GM19455 (cell line): ENCODE measurements at regions not wholly inside any gene's neighbourhood (a gene's known extent, or its start where the extent isn't known, plus 50 kb on each side); places are given as distances from the start of the nearest gene placed in this dataset.
"Not testable (repeated sequence)": the region's sequence is repeated elsewhere in the genome, so short reads cannot be mapped to it uniquely, and the experiment has no call there.

ENCODE experiments used
- ATAC-seq: cut with Tn5 transposase; IDR thresholded peaks from one replicate; pipeline ENCODE4 v1.9.1; 2021; ENCODE audit not compliant: unreplicated experiment

DNA sequence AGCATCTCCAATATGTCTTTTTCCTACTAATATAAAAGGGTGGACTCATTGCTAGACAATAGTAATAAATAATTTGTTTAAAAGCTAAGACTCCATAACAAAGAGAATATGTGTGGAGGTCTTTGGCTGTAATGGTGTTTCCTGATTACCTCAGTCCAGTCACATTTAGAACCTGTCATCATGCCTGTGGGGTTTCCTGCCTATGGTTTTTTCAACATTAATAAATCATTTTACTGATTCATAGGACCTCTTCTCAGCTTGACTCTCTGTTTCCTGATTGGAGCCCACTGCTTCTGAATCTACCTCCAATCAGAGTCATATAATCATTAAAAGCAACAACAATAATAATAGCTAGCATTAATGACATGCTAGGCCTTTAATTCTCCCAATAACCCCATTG lies 52.4 kb upstream of the GNAI1 start:
- no peak for ATAC-seq

DNA sequence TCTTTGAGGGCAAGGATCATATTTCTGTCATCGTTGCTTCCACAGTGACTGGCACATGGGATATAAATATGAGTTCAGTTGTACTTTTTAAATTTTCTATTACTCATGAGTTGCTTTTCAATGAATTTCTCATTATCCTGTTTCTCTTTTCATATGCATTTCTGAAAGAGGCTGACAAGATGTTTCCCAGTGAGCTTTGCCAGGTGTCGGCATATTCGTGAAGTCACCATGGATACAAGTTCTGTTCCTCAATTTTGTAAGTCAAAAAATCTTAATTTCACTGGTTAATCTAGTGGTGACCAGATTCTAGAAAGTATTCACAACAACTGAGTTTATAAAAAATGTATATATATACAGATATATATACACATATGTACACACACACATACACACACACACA lies 55.7 kb upstream of the GNAI1 start:
- no peak for ATAC-seq

DNA sequence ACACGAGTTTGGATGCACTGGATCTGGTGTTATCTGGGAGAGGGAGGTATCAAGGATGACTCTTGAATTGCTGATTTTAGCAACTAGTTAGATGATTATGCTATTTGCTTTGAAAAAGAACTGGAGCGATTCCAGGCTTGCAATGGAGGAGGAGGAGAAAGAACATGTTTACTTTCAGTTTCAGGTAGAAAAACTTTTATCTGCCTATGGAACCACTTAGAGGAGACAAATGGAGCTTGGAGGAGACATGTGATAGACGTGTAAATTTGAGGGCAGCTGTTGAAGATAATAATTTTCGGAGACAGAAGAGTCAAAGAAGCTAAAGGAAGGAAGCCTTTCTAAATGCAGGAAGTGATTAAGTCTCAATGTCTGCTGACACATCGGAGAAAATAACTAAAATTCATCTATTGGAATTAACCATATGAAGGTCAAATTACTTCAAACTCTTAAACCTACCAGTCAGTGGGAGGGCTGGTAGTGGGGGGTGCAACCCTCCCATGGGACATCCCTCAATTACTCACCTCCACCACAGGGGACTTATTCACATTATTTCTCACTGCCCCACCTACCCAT lies 56.4 kb upstream of the GNAI1 start:
- ATAC-seq: no peak

DNA sequence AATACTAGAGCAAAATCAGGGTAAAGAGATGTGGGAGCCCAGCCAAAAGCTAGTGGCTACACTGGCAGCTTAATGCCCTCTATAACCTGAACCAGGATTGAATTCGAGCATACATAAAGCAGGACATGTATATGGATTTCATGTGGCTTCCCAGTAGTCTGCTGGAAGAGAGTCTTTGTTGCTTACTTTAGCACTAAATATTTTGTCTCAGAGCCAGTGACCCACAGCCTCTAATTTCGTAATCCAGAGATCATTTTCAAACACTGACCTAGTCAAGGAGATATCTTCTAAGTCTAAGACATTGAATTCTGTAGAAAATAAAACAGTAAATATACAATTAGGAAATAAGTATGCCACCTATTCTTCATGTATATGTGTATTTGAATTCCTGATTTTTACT lies 64.2 kb upstream of the GNAI1 start:
- ATAC-seq: no peak

DNA sequence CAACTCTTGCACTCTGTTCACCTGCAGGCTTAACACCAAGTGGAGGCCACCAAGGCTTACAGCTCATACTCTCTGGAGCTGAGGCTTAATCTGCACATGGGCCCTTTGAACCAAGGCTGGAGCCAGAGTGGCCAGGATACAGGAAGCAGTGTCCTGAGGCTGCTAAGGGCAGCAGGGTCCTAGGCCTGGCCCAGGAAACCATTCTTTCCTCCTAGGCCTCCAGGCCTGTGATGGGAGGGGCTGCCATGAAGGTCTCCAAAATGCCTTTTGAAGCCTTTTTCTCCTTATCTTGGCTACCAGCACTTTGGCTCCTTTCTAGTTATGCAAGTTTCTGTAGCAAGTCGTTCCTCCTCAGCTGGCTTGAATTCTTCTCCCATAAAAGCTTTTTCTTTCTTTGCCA lies 68.0 kb upstream of the GNAI1 start:
- no peak for ATAC-seq

DNA sequence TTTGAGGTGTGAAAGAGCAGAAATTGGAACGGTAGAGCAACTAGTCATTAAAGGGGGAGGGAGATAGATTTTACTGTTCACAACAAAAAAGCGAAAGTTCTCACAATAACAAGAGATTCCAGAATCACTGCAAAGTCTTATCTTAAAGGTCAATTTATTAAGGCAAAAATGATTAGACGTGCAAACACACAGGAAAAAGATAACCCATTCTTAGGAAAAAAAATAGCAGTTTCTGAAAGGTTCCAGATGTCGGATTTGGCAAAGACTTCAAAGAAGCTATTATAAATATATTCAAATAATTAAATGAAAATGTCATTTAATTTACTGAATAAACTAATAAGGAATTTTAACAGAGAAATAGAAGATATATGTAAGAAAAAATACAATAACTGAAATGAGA lies 70.8 kb upstream of the GNAI1 start:
- no peak for ATAC-seq

DNA sequence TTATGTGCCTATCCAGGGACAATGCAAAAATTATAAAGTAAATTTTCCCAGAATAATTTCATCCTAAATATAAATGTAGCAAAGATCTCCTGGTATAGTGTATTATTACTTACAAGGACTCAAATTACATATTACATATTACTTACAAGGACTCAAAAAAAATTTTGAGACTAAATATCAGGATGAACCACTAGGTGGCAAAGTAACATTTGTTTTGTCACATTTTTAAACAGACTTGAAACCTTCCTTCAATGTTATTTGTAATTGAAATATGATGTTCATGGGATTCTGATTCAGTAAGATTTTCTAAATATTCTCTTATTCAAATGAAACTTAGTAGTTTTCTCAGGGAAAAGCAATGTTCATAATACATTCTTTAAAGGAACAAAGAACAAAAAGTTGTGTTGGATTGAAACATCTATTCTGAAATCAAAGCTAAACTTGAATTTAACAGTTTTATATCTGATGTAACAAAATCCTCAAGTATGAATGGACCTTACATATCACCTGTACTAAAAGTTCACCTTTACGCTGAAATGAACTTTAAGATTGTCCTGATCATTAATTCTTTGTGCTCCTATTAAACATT lies 74.3 kb upstream of the GNAI1 start:
- ATAC-seq: no peak

DNA sequence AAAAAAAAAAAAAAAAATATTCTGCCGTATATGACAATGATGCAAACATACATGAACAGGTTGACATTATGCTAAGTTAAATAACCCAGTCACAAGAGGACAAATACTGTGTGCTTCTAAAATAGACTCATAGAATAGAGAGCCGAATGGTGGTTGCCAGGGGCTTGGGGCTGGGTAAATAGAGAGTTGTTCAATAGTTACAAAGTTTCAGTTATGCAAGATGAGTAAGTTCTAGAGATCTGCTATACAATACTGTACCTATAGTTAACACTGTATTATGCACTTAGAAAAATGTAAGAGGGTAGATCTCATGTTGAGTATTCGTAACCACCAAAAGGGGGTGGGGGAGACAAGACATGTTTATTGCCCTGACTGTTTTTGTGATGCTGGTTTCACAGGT lies 77.1 kb upstream of the GNAI1 start:
- ATAC-seq: no peak

DNA sequence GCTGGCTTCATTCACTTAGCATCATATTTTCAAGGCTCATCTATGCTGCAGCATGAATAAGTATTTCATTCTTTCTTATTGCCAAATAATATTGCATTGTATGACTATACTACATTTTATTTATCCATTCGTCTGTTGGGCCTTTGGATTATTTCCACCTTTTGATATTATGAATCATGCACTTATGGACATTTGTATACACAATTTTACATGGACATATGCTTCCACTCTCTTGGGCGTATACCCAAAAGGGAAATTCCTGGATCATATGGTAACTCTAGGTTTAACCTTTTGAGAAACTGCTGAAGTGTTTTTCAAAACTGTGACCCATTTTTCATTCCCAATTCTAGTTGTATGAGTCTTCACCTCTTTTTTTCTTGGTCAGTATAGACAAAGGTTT lies 80.3 kb upstream of the GNAI1 start:
- no peak for ATAC-seq

DNA sequence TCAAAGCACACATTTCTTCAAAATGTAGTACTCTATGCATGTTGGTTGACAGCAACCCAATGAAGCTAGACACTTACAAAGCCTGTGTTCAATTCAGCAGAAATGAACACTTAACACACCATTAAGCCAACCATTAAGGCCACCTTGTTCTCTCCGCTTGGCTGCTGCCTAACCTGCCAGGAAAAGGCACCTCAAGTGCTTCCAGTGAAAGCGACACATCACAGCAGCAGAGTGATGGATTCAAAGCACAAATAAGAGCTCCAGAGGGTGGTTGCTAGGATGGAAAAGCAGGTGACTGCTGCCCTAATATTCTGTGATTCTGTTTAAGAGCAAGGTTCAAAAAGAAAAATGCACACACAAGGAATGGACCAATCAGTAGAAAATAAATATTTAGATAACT lies 81.5 kb upstream of the GNAI1 start:
- no peak for ATAC-seq

DNA sequence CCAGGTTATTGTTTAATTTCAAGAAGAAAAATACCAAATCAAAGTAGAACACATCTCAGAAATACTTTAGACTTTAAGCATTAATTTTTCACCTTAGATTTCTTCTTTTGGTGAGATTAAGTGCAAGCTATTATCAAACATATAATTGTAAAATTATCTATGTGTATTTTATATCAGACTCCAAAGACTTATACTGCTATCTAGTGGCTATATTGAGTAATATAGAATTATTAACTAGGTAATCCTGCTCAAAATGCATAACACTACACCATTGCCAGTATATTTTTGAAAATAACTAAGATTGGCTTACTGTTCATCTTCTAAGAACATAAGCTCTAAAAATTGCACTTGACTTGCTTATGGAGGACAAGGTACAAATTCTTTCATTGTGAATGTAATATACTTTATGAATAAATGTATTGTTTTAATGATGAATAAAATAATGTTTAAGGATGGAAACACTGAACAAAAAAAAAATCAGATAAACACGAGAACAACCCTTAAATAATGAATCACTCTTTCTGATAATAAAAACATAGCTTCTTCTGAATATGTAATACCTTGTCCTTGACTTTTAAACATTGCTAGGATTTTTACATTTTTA lies 86.7 kb upstream of the GNAI1 start:
- no peak for ATAC-seq

DNA sequence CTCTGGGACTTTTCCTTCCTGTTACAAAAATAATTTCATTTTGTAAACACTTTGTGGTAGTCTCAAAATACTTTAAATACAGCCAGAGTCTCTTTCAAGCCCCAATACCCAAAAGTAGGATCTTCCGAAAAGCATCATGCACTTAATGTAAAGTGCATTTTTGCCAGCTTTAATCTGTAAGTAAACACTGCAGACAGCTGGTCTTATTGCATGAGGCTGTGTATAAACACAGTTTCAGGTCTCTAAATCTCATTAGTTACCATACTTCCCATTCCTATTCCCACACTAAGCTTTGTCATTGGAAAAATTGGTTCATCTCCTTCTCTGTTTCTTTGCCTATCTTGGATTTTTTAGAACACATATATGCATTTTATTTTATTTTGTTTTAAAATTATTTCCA lies 87.6 kb upstream of the GNAI1 start:
- ATAC-seq: no peak

DNA sequence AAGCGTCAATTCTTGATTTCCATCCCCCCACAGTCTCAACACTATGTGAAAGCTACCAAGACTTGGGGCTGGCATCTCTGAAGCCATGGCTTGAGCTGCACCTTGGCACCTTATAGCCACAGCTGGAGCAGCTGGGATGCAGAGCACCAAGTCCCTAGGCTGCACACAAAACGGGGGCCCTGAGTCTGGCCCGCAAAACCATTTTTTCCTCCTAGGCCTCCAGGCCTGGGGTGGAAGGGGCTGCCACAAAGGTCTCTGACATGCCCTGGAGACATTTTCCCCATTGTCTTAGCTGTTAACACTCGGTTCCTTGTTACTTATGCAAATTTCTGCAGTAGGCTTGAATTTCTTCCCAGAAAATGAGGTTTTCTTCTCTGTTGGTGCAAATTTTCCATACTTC lies 89.8 kb upstream of the GNAI1 start:
- ATAC-seq: no peak

DNA sequence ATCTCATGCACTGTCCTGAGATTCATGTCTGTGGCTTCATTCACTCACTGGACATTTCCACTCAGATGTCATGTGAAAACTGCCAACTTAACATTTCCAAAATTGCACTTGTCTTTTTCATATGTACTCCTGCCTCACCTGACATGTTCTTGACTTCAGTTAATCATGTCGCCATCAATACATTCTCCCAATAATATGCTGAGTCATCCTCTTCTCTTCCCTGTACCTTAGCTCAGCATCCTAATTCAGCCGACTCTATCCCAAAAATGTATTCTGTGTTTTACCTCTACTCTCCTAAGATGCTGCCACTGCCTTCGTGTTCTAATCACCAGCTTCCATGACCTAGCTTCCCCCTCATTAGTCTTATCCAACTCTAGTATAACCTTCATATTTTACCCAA lies 93.9 kb upstream of the GNAI1 start:
- ATAC-seq: no peak

DNA sequence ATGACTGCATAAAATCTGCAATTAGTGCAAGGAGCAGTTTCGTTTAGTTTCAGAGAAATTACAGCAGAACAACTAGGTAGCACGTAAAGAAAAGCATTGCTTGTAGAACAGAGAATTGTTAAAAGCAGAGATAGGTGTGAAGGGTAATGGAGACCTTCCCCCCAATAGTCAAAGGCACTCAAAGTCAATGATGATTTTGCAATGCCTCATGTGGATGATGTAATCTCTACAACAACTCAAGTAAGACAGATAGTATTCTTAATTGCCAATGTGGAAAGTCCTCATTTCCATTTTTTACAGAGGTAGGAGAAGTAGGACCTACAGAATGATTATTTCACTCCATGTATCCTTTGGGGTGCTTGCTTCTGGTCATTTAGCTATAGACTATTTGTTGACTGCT lies 94.3 kb upstream of the GNAI1 start:
- no peak for ATAC-seq

DNA sequence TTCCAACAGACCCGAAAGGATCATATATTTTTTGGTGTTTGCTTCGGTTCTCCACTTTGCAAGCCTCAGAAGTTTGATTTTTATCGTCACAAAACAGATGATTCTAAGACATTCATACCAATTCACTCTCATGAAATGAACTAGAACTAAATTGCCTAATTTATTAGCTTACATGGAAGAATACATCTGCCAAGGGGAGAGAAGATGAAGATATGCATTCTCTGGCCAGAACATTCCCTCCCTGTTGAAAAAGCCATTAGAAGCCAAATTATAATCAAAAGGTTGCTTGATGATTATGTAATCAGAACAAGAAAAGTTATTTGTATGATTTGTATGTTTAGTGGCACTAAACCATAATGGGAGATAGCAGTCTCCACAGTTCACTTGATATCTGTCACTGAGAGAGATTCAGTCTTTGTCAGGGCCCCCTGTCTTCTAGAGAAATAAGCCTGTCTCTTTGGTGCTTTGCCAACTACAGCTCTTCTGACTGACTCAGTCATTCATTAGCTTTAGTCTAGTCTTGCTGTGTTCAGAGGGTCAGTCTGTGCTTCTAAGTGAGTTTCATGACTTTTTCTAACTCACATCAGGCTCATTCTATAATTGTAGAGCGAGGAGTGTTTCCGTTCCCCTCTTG lies 95.3 kb upstream of the GNAI1 start:
- ATAC-seq: no peak

DNA sequence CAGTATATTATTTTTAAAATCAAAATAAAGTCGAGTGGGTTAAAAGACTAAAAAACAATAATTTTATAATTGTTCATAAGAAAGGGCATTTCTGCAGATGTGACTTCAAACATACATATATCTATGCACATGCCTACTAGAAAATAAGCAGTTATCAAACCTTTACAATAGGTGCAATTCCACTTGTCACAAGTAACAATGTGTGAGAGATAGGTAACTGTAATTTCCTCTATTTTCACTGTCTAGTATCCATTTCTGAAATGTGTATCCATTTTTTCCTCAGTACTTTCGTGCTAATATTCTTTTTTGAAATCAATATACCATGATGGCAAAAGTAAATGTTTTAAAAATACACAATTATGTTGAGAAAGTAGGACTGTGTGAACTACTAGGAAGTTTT lies 96.9 kb upstream of the GNAI1 start:
- ATAC-seq: no peak

DNA sequence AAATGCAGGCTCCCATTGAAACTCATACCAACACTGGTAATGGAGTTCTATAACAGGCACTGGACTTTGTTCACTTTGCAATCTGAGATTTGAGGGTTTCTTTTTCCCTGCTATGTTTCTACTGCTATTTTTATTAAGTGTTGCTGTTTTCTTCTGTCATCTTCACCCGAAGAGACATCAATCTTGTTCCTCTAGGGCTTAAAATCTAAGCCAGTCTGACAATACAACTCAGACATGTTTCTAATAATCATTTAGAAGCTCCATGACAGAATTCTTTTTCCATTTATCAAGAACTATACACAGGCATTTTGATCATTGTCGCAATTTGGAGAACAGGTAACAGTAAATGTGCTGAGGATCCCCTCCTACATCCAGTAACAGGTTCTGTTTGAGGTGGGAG lies 98.5 kb upstream of the GNAI1 start:
- ATAC-seq: no peak

DNA sequence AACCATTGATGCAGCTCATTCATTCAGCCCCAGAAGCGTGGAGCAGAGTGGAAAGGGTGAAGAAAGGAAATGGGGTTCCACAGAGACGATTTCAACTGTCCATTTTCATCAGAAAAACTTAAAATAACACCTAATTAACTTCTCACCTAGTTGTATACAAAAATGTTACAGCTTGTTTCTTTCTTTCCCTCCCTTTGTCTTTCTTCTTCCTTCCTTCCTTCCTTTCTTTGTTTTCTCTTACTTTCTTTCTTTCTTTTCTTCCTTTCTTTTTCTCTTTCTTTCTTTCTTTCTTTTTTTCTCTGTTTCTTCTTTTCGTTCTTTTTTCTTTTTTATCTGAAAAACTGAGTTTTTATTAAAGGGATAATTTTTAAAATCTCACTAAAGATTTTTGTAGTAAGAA lies 105.9 kb upstream of the GNAI1 start:
- no peak for ATAC-seq

DNA sequence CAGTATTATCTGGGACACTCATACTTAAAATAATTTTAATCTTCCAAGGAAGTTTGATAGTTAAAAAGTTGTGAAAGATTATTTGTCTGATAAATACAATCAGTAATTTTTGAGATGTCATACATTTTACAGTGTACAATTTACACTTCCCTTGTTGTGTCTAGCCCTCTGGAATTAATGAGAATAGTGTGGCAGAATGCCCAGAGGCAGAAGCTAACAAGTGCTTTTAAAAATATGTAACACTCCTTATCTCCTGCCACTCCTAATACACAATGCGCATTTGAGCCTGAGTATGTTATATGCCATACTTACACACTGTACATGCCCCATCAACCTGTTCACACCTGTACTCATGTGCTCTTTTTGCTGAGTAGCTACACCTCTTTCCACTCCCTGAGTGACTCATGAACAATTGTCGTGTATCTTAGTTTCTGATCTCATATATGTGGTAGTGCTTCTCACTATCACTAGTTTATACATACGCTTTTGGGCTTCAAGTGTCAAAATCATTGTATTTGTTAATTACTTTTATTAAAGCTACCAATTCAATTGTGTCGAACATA lies 106.9 kb upstream of the GNAI1 start:
- no peak for ATAC-seq

DNA sequence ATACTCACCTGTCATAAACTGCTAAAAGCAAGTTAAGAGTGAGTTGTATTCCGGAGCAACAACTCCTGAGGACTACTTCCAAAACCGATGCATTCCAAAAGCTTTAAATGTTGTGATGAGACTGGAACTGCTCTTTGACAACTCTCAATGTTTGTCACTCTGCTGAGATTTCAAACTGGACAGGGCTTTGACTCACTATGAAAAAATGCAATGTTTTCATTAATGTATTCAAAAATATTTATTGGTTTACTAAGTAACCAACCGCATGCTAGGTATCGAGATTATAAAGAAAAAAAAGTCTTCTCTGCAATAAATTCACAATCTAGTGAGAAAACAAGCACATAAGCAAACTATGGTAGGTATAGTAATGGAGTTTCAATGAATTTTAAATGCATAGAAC lies 107.9 kb upstream of the GNAI1 start:
- no peak for ATAC-seq

DNA sequence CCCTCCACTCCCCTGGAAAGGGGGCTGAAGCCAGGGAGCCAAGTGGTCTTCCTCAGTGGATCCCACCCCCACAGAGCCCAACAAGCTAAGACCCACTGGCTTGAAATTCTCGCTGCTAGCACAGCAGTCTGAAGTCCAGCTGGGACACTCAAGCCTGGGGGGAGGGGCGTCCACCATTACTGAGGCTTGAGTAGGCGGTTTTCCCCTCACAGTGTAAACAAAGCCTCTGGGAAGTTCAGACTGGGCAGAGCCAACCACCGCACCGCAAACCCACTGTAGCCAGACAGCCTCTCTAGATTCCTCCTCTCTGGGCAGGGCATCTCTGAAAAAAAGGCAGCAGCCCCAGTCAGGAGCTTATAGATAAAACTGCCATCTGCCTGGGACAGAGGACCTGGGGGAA lies 114.4 kb upstream of the GNAI1 start:
- not testable (repeated sequence) for ATAC-seq
